ENCODE measurements at regions not wholly inside any gene's neighbourhood (a gene's known extent, or its start where the extent isn't known, plus 50 kb on each side); places are given as distances from the start of the nearest gene placed in this dataset.

DNA sequence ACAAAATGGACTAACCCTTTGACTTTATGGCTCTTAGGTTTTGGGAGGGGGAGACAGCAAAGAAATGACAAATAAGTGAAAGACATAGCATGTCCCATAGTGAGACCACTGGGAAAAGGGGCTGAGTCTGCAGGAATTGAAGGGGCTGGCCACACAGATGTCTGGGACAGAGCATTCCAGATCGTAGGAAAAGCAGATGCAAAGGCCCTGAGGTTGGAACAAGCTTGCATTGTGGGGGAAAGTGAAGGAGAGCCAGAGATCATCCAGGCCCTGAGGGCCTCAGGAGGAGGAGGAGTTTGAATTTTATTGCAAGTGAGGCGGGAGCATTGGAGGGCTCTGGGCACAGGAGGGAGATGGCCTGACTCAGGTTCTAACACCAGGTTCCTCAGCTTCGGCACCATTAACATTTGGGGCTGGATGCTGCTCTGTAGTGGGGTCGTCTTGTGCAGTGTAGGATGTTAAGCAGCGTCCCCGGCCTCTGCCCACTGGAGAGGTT, 97.5 kb downstream of the CEBPB start:
- no peak for DNase-seq

DNA sequence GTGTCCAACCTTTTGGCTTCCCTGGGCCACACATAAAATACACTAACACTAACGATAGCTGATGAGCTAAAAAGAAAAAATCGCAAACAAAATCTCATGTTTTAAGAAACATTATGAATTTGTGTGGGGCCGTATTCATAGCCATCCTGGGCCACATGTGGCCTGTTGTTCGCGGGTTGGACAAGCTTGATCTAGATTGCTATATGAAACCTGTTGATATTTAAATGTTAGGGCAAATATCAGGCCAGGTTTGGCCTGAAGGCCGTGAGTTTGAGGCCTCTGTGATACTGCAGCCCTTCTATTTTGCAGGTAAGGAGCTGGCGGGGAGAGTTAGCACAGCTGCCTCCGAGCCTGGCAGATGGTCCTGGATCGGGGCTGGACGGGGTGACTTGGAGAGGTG, 99.0 kb downstream of the CEBPB start:
- no peak for DNase-seq

DNA sequence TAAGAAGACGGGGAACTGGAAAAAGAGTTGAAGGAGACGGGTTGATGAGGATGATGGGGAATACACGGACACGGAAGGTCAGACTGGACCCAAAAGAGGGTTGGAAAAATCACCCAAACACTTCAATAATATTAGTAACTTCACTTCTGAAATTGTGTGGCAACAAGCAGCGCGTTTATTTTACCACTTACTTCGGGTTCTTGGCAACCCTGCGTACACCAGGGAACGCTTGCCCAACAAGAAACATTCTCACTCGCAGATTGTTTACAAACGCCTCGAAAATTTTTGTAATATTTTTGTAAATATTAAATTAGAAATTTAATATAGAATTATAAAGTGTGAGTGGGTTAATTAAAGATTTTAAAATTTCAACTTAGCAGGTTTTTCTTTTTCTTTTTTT, 99.5 kb downstream of the CEBPB start:
- no peak for DNase-seq

DNA sequence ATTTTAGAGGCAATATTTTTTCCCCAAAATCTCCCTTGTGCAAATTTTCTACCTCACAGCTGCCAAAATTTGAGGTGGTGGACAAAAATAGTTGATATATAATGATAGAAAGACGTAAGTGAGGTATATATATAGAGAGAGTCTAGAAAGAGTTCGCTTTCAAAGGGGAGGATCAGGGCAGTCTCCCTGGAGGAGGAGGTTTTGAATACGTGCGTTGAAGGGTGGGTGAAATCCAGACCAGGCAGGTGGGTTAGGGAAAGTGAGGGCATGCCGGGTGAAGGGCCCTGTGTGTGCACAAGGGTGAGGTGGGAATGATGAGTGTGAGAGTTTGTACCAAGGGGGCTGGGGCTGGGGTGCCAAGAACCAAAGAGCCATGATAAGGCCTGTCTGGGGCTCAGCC, 100.2 kb downstream of the CEBPB start:
- DNase-seq, result no peak

DNA sequence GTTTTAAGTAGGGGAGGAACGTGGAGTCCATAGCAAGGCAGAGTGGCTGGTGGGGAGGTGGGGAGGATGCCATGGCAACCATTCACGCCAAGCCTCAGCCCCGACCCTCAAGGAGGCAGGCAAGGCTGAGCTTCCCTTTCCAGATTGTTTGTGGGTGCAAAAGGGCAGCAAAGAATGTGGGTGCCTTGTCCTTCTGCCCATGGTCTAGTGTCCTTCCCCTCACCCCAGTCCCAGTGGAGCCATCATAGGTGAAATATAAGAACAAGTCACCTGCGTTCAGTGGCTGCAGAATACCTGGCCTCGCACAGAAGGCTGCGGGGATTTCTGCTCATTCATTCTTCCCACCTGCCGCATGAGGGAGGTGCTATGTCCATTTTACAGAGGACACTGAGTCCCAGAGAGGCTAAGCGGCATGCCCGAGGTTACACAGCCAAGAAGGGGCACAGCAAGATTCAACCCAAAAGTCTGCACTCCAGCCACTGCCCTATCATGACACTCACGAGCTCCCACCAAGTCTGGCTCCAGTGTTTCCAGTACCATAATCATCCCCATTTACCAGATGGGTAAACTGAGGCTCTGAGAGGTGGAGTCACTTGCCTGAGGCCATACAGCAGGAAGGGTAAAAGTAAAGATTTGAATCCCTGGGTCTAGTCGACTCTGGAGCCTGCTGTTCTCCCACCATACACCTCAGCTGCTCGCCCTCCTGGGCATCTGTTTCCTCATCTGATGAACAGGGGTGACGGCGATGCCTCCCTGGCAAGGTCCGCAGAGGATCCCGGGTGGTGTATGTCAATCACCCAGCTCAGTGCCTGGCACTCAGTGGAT, 100.8 kb downstream of the CEBPB start:
- DNase-seq, result no peak

DNA sequence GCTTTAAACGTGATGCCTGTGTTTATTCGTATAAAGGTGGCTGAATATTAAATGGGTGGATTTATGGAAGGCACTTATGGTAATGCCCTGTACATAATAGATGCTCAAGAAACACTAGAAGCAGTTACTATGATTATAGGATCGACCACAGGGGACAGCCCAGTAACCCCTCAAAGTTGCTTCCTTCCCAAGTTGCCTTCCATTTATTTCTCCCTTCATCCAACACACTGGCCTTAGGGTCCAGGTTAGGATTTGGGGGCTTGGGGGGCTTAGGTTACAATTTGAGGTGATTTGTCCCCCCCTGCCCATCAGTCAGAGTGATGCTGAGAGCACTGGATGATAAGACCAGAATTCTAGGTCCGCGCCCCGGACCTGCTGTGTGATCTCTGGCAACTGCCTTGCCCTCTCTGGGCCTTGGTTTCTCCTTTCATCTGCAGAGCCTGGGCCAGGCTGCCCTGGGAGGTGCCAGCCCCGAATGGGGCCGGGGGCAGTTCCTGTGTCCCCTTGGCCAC, 101.5 kb downstream of the CEBPB start:
- no peak for DNase-seq

DNA sequence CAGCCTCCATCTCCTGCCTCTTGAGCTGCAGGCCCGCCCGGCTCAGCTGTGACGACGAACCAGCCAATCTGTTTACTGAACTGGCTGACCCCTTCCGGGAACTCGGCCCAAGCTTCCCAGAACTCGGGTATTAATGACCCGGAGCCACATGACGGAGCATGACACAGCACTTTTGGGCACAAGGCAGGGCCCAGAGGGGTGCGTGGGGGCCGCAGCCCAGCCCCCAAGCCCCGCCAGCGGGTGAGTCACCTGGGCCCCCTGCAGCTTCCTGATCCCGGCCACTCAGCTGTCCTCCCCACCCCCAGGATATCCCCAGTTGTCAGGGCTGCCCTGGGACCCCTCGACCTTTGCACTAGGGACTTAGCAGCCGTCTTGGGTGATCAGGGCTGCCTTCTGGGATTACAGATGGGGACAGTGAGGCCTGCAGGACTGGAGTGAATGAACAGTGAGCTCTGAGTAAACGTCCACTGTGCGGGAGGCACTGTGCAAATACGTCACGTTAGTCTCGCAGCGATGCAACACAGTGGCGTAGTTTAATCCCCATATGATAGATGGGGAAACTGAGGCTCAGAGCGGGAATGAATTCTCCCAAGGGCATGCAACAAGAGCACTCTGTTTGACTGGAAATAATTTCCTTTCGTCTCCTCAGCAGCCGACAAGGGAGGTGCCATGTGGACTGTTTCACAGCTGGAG, 102.1 kb downstream of the CEBPB start:
- no peak for DNase-seq

DNA sequence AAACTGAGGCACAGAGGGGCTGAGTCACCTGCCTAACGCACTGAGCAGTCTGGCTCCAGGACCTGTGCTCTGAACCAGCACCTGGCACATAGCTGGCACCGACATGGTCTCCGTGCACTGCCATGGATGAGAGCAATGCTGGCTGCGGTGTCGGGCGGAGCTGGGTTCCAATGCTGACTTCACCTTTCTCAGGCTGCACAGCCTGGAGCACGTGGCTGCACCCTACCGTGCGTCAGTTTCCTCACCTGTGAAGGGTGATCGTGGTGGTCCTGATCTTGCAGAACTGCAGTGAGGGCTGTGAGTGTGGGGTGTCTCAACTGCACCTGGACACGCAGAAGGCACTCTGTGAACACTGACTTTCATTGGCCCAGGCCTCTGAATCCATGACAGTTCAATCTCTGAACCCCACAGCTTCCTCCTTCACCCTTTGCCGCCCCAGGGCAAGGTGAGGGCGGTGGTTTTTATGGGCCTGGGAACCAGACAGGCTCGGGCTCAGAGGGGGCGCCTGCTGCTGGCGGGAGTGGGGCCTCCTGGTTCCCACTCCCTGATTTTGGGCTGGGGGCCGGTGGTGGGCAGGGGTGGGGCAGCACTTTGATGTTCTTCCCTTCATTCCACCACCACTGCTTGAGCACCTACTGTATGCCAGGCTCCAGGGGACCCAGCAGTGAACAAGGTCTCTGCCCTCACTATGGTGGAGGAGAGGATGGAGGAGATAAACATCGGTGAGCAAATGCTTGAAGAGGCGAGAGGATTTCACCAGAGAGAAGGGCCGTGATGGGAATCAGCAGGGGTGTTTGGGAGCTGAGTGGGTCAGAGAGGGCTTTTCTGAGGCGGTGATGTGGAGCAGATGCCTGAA, 102.9 kb downstream of the CEBPB start:
- no peak for DNase-seq

DNA sequence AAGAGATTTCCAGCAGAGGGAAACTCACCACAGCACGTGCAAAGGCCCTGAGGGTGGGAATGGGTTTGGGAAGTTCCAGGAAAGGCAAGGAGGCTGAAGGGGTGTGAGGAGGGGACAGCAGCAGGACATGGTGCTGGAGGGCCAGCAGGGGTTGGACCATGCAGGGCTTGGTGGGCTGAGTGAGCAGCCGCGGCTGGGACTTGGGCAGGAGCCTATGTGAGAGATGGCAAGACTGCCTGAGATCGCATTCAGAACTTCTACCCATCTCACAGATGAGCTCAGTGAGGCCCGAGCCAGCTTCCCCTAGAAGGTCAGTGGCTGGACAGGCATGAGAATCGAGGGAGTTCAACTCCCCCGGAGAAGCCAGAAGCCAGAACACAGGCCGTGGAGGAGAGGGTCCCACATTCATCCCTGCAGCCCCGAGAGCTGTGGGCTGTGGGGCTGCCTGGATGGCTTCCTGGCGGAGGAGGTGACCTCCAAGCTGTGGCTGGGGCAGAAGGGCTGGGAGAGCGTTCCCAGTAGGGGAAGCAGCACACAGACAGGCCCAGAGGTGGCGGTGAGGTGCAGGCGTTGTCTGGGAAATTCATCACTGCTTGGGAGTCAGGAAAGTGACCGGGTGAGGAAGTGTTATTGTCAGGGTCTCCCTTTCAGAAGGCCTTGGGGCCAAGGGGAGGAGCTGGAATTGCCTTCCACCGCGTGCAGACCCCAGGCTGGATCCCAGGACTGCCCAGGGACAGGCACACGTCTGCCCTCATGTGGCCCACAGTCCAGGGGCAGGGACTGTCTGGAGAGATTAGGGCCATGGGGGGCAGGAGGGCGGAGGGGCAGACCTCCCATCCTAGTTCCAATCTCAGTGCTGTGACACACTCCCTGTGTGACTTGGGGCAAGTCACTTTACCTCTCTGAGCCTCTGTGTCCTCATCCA, 103.8 kb downstream of the CEBPB start:
- no peak for DNase-seq

DNA sequence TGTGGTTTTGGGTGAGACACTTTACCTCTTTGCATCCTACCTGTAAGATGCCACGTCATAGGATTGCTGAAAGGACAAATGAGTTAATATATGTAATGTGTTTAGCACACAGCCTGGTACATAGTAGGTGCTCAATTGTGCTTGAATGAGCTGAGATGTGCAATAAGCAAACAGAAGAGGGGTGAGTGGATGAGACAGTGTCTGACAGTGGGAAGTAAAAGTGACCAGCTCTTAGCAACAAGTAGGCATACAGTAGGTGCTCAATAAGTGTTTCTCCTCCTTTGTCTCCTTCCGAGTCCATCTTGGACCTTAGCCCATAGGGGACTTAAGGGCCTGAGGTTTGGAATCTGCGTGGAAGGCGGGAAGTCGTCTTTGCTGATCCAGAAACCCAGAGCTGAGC, 104.7 kb downstream of the CEBPB start:
- no peak for DNase-seq

DNA sequence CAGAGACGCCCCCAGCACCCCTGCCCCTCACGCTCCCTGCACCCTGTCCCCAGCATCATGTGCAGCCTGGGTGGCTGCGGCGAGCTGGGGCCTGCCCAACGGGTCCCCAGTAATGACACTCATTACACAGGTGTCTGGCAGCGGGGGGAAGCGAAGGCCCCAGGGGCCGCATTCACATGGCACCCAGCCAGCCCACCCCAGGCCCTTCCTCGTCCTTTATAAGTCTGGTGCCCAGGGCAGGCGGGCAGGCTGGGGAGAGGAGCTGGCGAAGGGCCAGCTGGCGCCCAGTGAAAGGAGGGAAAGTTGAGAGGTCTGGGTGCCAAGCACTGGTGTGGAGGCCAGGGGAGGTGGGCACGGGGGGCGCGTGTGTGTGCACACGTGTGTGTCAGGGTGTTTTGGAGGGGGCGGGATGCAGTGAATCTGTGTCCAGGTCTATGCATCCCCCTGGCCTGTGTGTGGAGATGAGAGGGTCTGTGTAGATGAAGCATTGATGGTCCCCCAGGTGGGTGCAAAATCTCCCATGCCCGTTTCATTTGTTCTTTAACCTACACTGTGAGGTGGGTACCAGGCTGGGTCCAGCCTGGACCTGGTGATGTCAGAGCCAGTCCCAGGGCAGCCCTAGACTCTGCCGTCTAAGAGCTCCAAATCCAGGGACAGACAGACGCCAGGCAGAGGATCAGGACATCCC, 105.3 kb downstream of the CEBPB start:
- DNase-seq, result no peak

DNA sequence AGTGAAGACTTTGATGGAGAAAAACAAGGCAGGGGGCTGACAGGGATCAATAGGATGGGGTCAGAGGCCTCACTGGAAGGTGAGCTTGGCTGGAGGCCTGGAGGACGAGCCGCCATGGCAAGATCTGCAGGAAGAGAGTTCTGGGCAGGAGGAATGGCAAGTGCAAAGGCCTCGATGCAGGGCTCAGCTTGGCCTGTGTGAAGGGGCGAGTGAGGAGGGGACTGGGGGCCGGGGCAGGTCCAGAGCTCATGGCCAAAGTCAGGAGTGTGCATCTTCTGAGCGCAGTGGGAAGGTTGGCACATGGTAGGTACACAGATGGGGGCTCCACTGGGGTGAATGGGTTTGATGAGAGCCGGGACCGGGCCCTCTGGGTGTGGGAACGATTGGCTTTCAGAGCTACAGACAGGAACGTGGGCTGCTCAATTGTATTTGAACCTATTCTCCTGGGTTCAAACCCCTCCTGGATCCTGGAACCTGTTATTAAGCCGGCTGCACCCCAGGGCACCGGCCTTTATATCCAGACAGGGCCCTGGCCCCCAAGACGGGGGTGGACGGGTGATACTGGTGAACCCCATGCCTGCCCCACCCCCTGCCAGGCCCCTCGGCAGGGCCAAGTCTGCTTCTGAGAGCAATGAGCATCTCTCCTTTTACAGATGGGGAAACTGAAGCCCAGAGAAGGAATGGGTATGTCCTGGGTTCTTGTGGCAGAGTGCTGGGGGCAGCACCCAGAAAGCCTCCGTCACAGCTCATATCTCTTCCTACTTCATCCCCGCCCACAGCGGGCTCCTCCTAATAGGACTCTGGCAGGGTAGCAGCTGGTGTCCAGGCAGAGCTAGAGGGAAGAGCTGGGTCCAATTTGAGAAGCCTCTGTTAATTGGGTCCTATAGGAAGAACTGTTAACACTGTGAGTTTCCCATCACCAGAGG, 106.1 kb downstream of the CEBPB start:
- no peak for DNase-seq

DNA sequence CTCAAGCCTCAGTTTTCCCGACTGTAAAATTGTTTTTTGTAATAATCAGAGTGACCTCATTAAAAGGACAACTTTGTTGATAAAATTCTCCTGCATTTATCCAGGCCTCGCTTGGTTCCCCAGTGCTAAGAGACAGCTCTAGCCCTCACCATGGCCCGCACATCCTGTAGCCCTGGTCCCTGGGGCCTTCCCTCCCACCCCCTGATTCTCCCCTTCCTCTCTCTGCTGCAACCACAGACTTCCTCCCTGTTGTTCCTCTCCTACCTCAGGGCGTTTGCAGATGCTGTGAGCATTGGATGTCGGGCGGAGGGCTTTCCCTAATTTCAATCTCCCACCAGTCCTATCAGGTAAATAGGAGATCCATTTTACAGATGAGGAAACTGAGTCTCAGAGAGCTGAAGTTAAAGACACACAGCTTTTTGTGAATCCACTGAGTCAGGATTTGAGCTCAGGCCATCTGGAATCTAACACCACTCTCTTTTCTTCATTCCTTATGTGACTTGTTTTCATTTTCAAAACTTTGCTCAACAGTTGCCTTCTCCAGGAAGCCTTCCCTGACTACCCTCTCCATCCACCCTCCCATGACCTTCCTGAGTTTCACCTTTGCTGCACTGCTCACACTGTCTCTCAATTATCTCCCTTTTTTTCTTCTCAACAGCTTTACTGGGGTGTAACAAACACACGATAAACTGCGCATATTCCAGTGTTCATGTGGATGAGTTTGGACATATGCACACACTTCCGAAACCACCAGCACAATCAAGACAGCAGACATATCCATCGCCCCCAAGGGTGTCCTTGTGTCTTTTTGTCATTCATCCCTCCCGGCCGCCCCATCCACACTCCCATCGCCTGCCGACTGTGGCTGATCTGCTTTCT, 107.1 kb downstream of the CEBPB start:
- no peak for DNase-seq

DNA sequence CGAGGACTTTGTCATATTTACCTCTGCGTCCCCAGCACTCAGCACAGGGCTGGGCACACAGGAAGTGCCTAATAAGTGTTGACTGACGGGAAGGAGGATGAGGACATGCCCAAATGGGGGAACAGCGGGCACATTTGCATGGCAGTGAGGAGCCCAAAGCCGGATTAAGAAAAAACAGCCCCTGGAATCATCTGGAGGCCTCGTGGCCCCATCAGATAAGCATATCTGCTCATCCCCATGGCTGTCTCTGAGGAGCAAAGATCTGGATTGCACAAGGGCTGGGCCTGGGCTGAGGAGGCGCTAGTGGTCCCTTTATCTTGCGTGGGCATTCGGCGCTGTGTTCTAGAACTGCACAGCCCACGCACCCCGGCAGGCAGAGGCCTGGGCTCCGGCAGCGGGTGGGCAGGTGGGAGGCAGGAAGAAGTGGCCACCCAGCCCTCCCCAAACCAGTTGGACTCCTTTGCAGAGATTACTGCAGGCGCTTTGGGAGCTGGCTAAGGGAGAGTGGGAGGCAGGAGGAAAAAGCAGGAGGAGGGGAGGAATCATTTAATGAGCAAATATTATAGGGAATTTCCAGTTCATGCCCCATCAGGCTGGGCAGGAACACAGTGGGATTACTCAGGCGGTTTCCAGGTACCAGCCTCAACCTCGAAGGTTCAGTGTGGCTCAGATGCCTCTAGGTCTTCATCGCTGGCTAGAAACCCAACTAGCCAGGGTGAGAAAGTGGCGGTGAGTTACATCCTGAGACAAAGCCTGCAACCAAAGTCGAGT, 108.1 kb downstream of the CEBPB start:
- DNase-seq, result no peak

DNA sequence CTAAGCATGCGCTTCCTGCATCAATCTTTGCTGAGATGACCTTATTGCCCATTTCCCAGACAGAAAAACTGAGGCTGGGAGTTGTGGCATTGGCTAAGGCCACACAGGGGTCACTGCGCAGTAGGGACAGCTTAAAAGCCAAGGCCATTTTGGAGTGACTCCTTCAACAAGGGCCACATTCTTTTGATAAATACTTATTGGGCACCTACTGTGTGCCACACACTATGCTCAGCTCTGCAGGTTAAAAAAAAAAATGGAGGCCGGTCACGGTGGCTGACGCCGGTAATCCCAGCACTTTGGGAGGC, 108.6 kb downstream of the CEBPB start:
- DNase-seq, result no peak

DNA sequence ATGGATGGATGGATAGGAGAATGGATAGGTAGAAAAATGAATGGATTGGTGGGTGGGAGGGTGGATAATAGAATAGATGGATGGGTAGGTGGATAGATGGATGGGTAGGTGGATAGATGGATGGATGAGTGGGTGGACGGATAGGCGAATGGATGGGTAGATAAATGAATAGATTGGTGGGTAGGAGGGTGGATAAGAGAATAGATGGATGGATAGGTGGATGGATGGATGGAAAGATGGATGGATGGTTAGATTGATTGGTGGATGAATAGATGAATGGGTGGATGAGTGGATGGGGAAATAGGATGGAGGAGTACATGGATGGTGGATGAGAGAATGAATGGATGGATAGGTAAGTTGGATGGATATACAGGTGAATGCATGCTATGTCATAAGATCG, 110.5 kb downstream of the CEBPB start:
- DNase-seq, result no peak

DNA sequence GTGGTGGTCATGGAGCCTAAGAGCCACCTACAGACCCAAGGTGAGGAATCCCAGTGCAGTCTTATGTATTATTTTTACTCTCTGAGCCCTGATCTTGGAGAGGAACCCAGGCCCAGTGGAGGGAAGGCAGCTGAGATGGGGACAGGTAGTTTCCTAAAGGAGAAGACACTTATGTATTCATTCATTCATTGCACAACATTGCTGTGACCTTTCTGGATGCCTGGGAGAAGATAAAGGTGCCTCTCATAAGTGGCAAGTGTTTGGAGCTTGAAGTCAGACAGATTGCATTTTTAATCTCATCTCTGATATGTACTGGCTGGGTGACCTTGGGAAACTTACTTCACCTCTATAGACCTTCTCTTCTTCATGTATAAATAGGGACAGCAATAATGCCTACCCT, 111.1 kb downstream of the CEBPB start:
- DNase-seq, result no peak

DNA sequence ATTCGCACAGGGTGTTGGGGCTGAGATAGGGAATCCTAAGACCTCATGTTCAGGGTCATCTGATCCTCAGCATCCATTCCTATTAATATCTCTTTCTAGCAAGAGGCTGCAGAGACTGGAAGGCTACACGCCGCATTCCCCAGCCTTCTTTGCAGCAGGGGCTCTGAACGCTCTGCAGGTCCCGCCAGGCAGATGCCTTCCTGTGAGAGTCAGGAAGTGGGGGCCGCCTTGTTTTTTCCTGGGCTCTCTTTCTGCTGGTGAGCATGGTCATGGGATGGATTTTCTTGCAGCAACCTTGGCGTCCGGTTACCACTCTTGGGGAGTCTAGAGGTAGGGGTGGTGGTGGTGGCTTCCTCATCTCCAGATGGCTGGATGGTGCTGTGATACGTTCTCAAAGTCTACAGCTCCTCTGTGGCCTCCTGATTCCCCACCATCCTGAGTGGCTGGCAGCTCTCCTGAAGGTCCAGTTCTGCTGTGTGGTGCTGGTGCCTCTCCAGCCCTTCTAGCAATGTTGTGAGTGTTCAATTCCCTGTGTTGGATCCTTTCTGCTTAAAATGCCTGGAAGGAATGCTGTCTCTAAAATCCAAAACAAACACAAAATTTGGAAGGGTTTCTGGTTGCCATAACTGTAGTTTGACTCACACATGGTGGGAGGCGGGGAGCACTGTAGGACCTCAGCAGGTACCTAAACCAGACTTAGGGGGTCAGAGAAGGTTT, 111.9 kb downstream of the CEBPB start:
- DNase-seq, result no peak
